PC-3 (cell line): ENCODE measurements at regions not wholly inside any gene's neighbourhood (a gene's known extent, or its start where the extent isn't known, plus 50 kb on each side); places are given as distances from the start of the nearest gene placed in this dataset.

Source experiments
- ATAC-seq: fragments of 200-7000 bp; cut with Tn5 transposase; 2 replicates; pipeline ENCODE4 v1.9.1; 2020; ENCODE audit warnings: mild to moderate bottlenecking, moderate library complexity
- BruUV-seq: library from RNA; stranded (reverse); fragments of 400-500 nt; replicated peaks from 2 replicates; lab custom pipeline; 2021; lab: Mats Ljungman, UMichigan
- CTCF ChIA-PET: fragments of 300-600 bp; sonication (Branson Sonifier 250); formaldehyde crosslinking; loops from one replicate; lab custom pipeline; 2022; ENCODE audit warnings: antibody characterized with exemption; lab: Charles Lee
- POLR2A ChIA-PET: fragments of 300-600 bp; sonication (Branson Sonifier 250); formaldehyde crosslinking; loops from one replicate; lab custom pipeline; 2022; ENCODE audit warnings: antibody characterized with exemption; ENCODE audit not compliant: unreplicated experiment; lab: Charles Lee
- DNase-seq: peaks from one replicate; pipeline ENCODE4 v3.0.0-alpha.2; 2015
- H2AFZ ChIP-seq: fragments of 300-600 bp; sonication (generic); 2 replicates; pipeline ENCODE4 v1.6.0; 2016; ENCODE audit warnings: antibody characterized with exemption, low read length
- H3F3A ChIP-seq: fragments of 300-600 bp; sonication (generic); one replicate; pipeline ENCODE4 v1.6.0; 2017; ENCODE audit warnings: antibody characterized with exemption, low read length, control low read depth, mild to moderate bottlenecking; ENCODE audit not compliant: unreplicated experiment
- H3K27ac ChIP-seq: fragments of 300-600 bp; sonication (generic); 2 replicates; pipeline ENCODE4 v1.5.1; 2016; ENCODE audit warnings: mild to moderate bottlenecking, low read length
- H3K27me3 ChIP-seq: fragments of 300-600 bp; sonication (generic); 2 replicates; pipeline ENCODE4 v1.6.1; 2016; ENCODE audit warnings: low read length, mixed read lengths
- H3K36me3 ChIP-seq: fragments of 300-600 bp; sonication (generic); 2 replicates; pipeline ENCODE4 v1.6.1; 2016; ENCODE audit warnings: low read depth, mixed run types, low read length, mixed read lengths
- H3K4me1 ChIP-seq: fragments of 300-600 bp; sonication (generic); 2 replicates; pipeline ENCODE4 v1.5.1; 2016; ENCODE audit warnings: low read length; ENCODE audit not compliant: insufficient read depth
- H3K4me2 ChIP-seq: fragments of 300-600 bp; sonication (generic); 2 replicates; pipeline ENCODE4 v1.6.0; 2016; ENCODE audit warnings: low read length
- H3K4me3 ChIP-seq: fragments of 300-600 bp; sonication (generic); 2 replicates; pipeline ENCODE4 v1.5.1; 2016; ENCODE audit warnings: mild to moderate bottlenecking, low read length, mixed read lengths
- H3K79me2 ChIP-seq: fragments of 300-600 bp; sonication (generic); 2 replicates; pipeline ENCODE4 v1.6.1; 2017; ENCODE audit warnings: low read length, mixed read lengths
- H3K9ac ChIP-seq: fragments of 300-600 bp; sonication (generic); 2 replicates; pipeline ENCODE4 v1.6.0; 2016; ENCODE audit warnings: mild to moderate bottlenecking, low read length
- H3K9me2 ChIP-seq: fragments of 300-600 bp; sonication (generic); replicated peaks from 2 replicates; pipeline ENCODE4 v1.6.1; 2016; ENCODE audit warnings: mixed run types, low read length, mixed read lengths
- H3K9me3 ChIP-seq: fragments of 300-600 bp; sonication (generic); 2 replicates; pipeline ENCODE4 v1.6.1; 2016; ENCODE audit warnings: low read length, mixed read lengths
- H4K20me1 ChIP-seq: fragments of 300-600 bp; sonication (generic); 2 replicates; pipeline ENCODE4 v1.6.1; 2016; ENCODE audit warnings: low read length, mixed read lengths
- CTCF ChIP-seq: fragments of 300-600 bp; sonication (generic); conservative IDR thresholded peaks from 2 replicates; pipeline ENCODE4 v1.5.1; 2017; ENCODE audit warnings: antibody characterized with exemption, low read depth, mild to moderate bottlenecking, low read length
- EZH2 ChIP-seq: fragments of 300-600 bp; sonication (generic); IDR thresholded peaks from one replicate; pipeline ENCODE4 v1.6.1; 2017; ENCODE audit warnings: antibody characterized with exemption, mild to moderate bottlenecking, low read length; ENCODE audit not compliant: unreplicated experiment
- EZH2phosphoT487 ChIP-seq: fragments of 300-600 bp; sonication (generic); IDR thresholded peaks from 2 replicates; pipeline ENCODE4 v1.6.1; 2018; ENCODE audit warnings: mild to moderate bottlenecking, antibody characterized with exemption, low read length, borderline replicate concordance
- intact Hi-C: fragments of 100-400 bp; cut with micrococcal nuclease; formaldehyde crosslinking; loops from 2 replicates; pipeline ENCODE4 v1.9.0; 2023

- Histone ChIP-seq H3K9me2 (no peaks in the 10 kb centered on the region), H3K27me3 (no peaks in the 10 kb centered on the region), H3K4me3 (no peak overlapping the region), H3K4me2 (no peak overlapping the region), H3F3A (no peaks in the 10 kb centered on the region), H3K9me3 (no peaks in the 10 kb centered on the region), H3K4me1 (no peaks in the 10 kb centered on the region), H3K9ac (no peak overlapping the region), H4K20me1 (no peaks in the 10 kb centered on the region), H2AFZ (no peak overlapping the region), H3K36me3 (no peaks in the 10 kb centered on the region), H3K79me2 (no peaks in the 10 kb centered on the region), H3K27ac (no peak overlapping the region)
- DNase-seq, result no peak
- no peak for TF ChIP-seq CTCF
- TF ChIP-seq EZH2phosphoT487, result no peak
- no peak for TF ChIP-seq EZH2
- no peak for ATAC-seq
- POLR2A ChIA-PET, result no interaction called here
- no TSS peak for BruUV-seq
- intact Hi-C loops, result no loop called here
- CTCF ChIA-PET, result no interaction called here
Observed at GRCh38 chr4:155565330-155565729, 101.3 kb upstream of the GUCY1A1 start.

- no peak overlapping the region for H3K27ac ChIP-seq
Observed at GRCh38 chr4:155564880-155565279, 101.8 kb upstream of the GUCY1A1 start.

More at GRCh38 chr4:155564880-155565279, 101.8 kb upstream of the GUCY1A1 start:
- no peaks in the 10 kb centered on the region for H3K9me3 ChIP-seq
- no peaks in the 10 kb centered on the region for H3K79me2 ChIP-seq
- H4K20me1 ChIP-seq, result no peaks in the 10 kb centered on the region
- H3K4me2 ChIP-seq, result no peak overlapping the region
- ChIA-PET POLR2A (no interaction called here), CTCF (no interaction called here)
- H3K27me3 ChIP-seq, result no peaks in the 10 kb centered on the region
- no peaks in the 10 kb centered on the region for H3F3A ChIP-seq
- no TSS peak for BruUV-seq
- no peak overlapping the region for H3K4me3 ChIP-seq
- H3K36me3 ChIP-seq, result no peaks in the 10 kb centered on the region
- DNase-seq, result no peak
- H3K9ac ChIP-seq, result no peak overlapping the region
- H3K9me2 ChIP-seq, result no peaks in the 10 kb centered on the region
- no peak overlapping the region for H2AFZ ChIP-seq
- TF ChIP-seq EZH2phosphoT487 (no peak), CTCF (no peak), EZH2 (no peak)
- no peak for ATAC-seq
- intact Hi-C loops, result no loop called here
- H3K4me1 ChIP-seq, result no peaks in the 10 kb centered on the region
